C4-2B (cell line): ENCODE measurements at regions not wholly inside any gene's neighbourhood (a gene's known extent, or its start where the extent isn't known, plus 50 kb on each side); places are given as distances from the start of the nearest gene placed in this dataset.

ENCODE experiments used
- ZFX ChIP-seq: fragments of 450-650 bp; IDR thresholded peaks from 2 replicates; pipeline ENCODE4 v1.6.1; 2017
- TF ChIP-seq, protein P1 (sequence below): fragments of 450-650 bp; conservative IDR thresholded peaks from 2 replicates; pipeline ENCODE4 v1.5.1; 2017; ENCODE audit warnings: mild to moderate bottlenecking

DNA sequence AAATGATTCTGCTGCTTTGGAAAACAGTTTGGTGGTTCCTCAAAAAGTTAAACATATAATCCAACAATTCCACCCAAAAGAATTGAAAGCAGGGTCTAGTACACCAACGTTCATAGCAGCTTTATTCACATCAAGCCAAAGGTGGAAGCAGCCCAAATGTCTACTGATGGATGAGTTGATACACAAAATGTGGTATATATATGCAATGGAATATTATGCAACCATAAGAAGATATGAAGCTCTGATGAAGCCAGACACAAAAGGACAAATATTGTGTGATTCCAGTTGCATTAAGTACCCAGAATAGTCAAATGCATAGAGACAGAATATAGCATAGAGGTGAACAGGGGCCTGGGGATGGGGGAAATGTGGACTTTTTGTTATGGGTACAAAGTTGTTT lies 269.3 kb downstream of the METTL4 start:
- TF ChIP-seq, protein P1, sequence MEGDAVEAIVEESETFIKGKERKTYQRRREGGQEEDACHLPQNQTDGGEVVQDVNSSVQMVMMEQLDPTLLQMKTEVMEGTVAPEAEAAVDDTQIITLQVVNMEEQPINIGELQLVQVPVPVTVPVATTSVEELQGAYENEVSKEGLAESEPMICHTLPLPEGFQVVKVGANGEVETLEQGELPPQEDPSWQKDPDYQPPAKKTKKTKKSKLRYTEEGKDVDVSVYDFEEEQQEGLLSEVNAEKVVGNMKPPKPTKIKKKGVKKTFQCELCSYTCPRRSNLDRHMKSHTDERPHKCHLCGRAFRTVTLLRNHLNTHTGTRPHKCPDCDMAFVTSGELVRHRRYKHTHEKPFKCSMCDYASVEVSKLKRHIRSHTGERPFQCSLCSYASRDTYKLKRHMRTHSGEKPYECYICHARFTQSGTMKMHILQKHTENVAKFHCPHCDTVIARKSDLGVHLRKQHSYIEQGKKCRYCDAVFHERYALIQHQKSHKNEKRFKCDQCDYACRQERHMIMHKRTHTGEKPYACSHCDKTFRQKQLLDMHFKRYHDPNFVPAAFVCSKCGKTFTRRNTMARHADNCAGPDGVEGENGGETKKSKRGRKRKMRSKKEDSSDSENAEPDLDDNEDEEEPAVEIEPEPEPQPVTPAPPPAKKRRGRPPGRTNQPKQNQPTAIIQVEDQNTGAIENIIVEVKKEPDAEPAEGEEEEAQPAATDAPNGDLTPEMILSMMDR, result no peak
- TF ChIP-seq ZFX, result no peak
